Transverse colon (tissue), 4 donors: ENCODE measurements at regions not wholly inside any gene's neighbourhood (a gene's known extent, or its start where the extent isn't known, plus 50 kb on each side); places are given as distances from the start of the nearest gene placed in this dataset.

Source experiments
- CTCF ChIP-seq, 5 experiments: fragments of 200-600 bp in 3 of 5; fragments of 450-650 bp in 2 of 5; sonication (generic) in 3 of 5; IDR thresholded peaks; 1 replicate in 2 of 5; 2 replicates in 3 of 5; pipeline ENCODE4 v1.5.1; 2016 to 2017; ENCODE audit warnings: antibody characterized with exemption in 5 of 5, inconsistent platforms in 3 of 5, mild to moderate bottlenecking in 2 of 5, moderate library complexity in 1 of 5
- POLR2A ChIP-seq: fragments of 450-650 bp; IDR thresholded peaks from one replicate; pipeline ENCODE4 v1.6.1; 2016; ENCODE audit warnings: antibody characterized with exemption, mild to moderate bottlenecking, moderate library complexity
- POLR2AphosphoS5 ChIP-seq, 3 donors: sonication (generic); formaldehyde crosslinking; IDR thresholded peaks; one replicate each; pipeline ENCODE4 v1.6.1; 2016; ENCODE audit warnings: antibody characterized with exemption in 3 of 3

- TF ChIP-seq POLR2A = no peak
- no peak for TF ChIP-seq CTCF (IDR thresholded peaks at IDR 0.05)
- no peak for TF ChIP-seq POLR2AphosphoS5 (IDR thresholded peaks at IDR 0.05)
Measured at GRCh38 chr9:34796924-34797323, 87.0 kb upstream of the CCL21 start.
